NT2/D1 (cell line): ENCODE measurements at regions not wholly inside any gene's neighbourhood (a gene's known extent, or its start where the extent isn't known, plus 50 kb on each side); places are given as distances from the start of the nearest gene placed in this dataset.

Experiments
- YY1 ChIP-seq: IDR thresholded peaks from 2 replicates; pipeline ENCODE4 v1.6.1; 2011; ENCODE audit not compliant: insufficient read length, insufficient read depth
- ZNF274 ChIP-seq: IDR thresholded peaks from 2 replicates; pipeline ENCODE4 v1.6.1; 2011; ENCODE audit warnings: mild to moderate bottlenecking, low read depth, low read length

GRCh38 chr15:87682527-87682926 lies 574.0 kb downstream of the NTRK3 start:
- TF ChIP-seq YY1 = no peak
- no peak for TF ChIP-seq ZNF274
